GM19238 (cell line): ENCODE measurements at regions not wholly inside any gene's neighbourhood (a gene's known extent, or its start where the extent isn't known, plus 50 kb on each side); places are given as distances from the start of the nearest gene placed in this dataset.

Experiments
- DNase-seq: peaks from one replicate; pipeline ENCODE4 v3.0.0; 2011; ENCODE audit warnings: low spot score; ENCODE audit not compliant: insufficient read length

DNA sequence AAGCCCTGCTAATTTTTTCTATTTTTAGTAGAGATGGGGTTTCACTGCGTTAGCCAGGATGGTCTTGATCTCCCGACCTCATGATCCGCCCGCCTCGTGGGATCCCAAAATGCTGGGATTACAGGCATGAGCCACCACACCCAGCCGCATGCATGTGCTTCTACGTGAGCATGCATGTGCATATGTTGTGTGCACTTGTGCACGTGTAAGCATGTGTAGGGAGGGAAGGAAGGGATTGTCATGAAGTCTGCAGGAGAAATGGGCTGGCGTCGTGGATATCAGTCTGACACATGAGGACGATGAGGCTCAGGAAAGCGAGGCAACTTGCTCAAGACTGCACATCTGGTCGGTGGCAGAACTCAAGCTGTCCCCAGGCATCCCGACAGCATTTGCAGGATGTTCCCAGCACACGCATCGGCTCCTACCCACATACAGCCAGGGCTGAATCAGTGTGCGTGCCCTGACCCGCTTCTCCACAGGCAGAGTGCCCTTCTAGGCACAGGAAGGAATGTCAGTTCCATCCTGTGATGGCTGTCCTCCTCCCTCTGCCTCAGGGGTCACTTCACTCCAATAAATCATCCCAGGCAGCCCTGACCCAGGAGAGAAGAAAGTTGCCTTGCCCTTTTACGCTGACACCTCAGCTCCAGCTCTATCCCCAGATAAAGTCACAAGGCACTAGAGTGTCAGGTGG is 49.9 kb upstream of the SLC14A2 start:
- no peak for DNase-seq
